Esophagus muscularis mucosa (tissue), 4 donors: ENCODE measurements at regions not wholly inside any gene's neighbourhood (a gene's known extent, or its start where the extent isn't known, plus 50 kb on each side); places are given as distances from the start of the nearest gene placed in this dataset.
A peak's percentile ranks its signal among the peaks of the same experiment; 100 is the strongest.

ENCODE experiments used
- DNase-seq: peaks from one replicate; pipeline ENCODE4 v3.0.0-alpha.2; 2017; ENCODE audit errors: extremely low spot score
- H3K27ac ChIP-seq, 4 donors: fragments of 200-600 bp; sonication (generic); replicated peaks in 1 of 4; 1 replicate in 3 of 4; 2 replicates in 1 of 4; pipeline ENCODE4 v1.5.1; 2016 to 2019; ENCODE audit warnings: mild to moderate bottlenecking in 1 of 4
- H3K27me3 ChIP-seq, 4 donors: fragments of 200-600 bp; sonication (generic); one replicate each; pipeline versions ENCODE4 v1.5.1 to v1.6.0; 2016 to 2019
- H3K36me3 ChIP-seq, 4 donors: fragments of 200-600 bp; sonication (generic); one replicate each; pipeline ENCODE4 v1.5.1; 2016 to 2019
- H3K4me1 ChIP-seq, 4 donors: fragments of 200-600 bp; sonication (generic); one replicate each; pipeline ENCODE4 v1.5.1; 2016 to 2019
- H3K4me3 ChIP-seq, 4 donors: fragments of 200-600 bp; sonication (generic); 1 replicate in 2 of 4; 2 replicates in 2 of 4; pipeline ENCODE4 v1.5.1; 2016 to 2019; ENCODE audit warnings: mild to moderate bottlenecking in 4 of 4, moderate library complexity in 1 of 4
- H3K9me3 ChIP-seq, 4 donors: fragments of 200-600 bp; sonication (generic); 1 replicate in 3 of 4; 2 replicates in 1 of 4; pipeline ENCODE4 v1.5.1; 2016 to 2019
- EP300 ChIP-seq: sonication (generic); formaldehyde crosslinking; IDR thresholded peaks from one replicate; pipeline ENCODE4 v1.6.1; 2017; ENCODE audit warnings: antibody characterized with exemption
- POLR2A ChIP-seq: fragments of 450-650 bp; IDR thresholded peaks from one replicate; pipeline ENCODE4 v1.6.1; 2017; ENCODE audit warnings: antibody characterized with exemption, moderate library complexity, mild to moderate bottlenecking, low read depth
- POLR2AphosphoS5 ChIP-seq, 2 donors: sonication (generic); formaldehyde crosslinking; IDR thresholded peaks; one replicate each; pipeline ENCODE4 v1.6.1; 2017; ENCODE audit warnings: antibody characterized with exemption in 2 of 2
- WGBS: methylation state at CpG from one replicate; pipeline ENCODE4 v1.1.5; 2018; 5-methylcytosine and 5-hydroxymethylcytosine counted together
- intact Hi-C: fragments of 100-400 bp; cut with DNase I; formaldehyde crosslinking; loops from one replicate; pipeline ENCODE4 v1.15.1; 2023
- TF ChIP-seq, protein P1 (sequence below), 3 experiments: fragments of 200-600 bp in 2 of 3; fragments of 450-650 bp in 1 of 3; sonication (generic) in 2 of 3; IDR thresholded peaks; one replicate each; pipeline ENCODE4 v1.5.1; 2017 to 2019; ENCODE audit warnings: antibody characterized with exemption in 3 of 3, mild to moderate bottlenecking in 2 of 3, moderate library complexity in 1 of 3

DNA sequence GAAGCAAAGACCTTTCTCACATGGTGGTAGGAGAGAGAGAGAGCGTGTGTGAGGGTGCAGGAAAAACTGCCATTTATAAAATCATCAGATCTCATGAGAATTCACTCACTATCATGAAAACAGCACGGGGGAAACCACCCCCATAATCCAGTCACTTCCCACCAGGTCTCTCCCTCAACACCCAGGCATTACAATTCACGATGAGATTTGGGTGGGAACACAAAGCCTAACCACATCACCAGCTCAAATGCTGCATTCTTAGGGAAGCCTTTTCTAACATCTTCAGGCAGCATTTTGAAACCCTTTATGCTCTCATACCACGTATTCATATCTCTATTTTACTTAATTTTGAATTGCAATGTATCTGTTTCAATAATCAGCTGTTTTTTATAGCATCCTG is 165.9 kb downstream of the TMTC3 start:
- Histone ChIP-seq H3K4me3 (no peak overlapping the region), H3K9me3 (no peaks in the 10 kb centered on the region), H3K27me3 (no peaks in the 10 kb centered on the region), H3K4me1 (peaks cover 0 to 4% (median 1%) of the 10 kb centered on the region in 4 donors), H3K36me3 (no peaks in the 10 kb centered on the region), H3K27ac (no peak overlapping the region)
- TF ChIP-seq, protein P1, sequence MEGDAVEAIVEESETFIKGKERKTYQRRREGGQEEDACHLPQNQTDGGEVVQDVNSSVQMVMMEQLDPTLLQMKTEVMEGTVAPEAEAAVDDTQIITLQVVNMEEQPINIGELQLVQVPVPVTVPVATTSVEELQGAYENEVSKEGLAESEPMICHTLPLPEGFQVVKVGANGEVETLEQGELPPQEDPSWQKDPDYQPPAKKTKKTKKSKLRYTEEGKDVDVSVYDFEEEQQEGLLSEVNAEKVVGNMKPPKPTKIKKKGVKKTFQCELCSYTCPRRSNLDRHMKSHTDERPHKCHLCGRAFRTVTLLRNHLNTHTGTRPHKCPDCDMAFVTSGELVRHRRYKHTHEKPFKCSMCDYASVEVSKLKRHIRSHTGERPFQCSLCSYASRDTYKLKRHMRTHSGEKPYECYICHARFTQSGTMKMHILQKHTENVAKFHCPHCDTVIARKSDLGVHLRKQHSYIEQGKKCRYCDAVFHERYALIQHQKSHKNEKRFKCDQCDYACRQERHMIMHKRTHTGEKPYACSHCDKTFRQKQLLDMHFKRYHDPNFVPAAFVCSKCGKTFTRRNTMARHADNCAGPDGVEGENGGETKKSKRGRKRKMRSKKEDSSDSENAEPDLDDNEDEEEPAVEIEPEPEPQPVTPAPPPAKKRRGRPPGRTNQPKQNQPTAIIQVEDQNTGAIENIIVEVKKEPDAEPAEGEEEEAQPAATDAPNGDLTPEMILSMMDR (IDR thresholded peaks at IDR 0.05): no peak
- TF ChIP-seq EP300: no peak
- intact Hi-C loops: no loop called here
- WGBS: 96% methylated on average over 4 of the region's 4 CpGs
- no peak for DNase-seq

DNA sequence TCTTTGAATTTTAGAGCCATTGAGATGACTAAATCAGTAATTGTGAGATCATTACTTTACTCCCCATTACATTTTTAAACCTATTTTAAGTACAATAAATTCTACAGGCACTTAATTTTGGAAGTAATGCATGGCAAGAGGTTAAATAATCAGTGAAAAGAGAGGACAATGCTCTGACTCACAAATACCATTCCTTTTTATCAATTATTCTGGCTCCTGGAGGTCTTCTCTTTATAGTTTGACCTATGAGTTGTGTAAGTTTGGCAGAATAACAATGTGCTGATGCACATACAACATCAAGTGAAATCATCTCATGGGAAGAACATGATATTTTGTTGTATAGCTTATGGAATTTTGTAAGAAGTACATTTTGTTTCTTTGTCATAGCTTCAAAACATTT is 166.7 kb downstream of the TMTC3 start:
- peaks cover 0 to 4% (median 1%) of the 10 kb centered on the region in 4 donors for H3K4me1 ChIP-seq
- H3K27me3 ChIP-seq: no peaks in the 10 kb centered on the region
- TF ChIP-seq POLR2A: no peak
- no peak for TF ChIP-seq POLR2AphosphoS5 (IDR thresholded peaks at IDR 0.05)
- no peak for TF ChIP-seq EP300
- TF ChIP-seq, protein P1 (IDR thresholded peaks at IDR 0.05): no peak
- no peak overlapping the region for H3K27ac ChIP-seq
- no peak overlapping the region for H3K4me3 ChIP-seq
- no peaks in the 10 kb centered on the region for H3K9me3 ChIP-seq
- intact Hi-C loops: no loop called here
- DNase-seq: no peak
- no peaks in the 10 kb centered on the region for H3K36me3 ChIP-seq

DNA sequence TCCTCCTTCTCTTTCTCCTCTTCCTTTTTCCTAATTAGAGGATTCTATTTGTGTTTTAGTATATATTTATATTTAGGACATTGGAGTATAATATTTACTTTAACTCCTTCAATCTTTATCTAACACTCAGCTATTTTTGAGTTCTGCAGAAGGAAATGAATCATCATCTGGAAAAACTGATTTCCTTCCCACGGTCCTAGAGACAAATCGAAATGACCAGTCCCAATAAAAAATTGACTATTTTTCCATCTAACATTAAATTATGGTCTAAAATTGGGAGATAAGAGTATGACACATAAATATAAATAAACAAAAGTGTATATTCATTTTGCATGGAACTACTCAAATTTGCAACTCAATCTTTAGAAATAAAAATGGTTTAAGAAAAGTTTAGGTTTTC is 167.4 kb downstream of the TMTC3 start:
- H3K4me3 ChIP-seq: no peak overlapping the region
- H3K9me3 ChIP-seq: no peaks in the 10 kb centered on the region
- no peaks in the 10 kb centered on the region for H3K36me3 ChIP-seq
- no peak for DNase-seq
- no peak overlapping the region for H3K27ac ChIP-seq
- H3K4me1 ChIP-seq: peaks cover 0 to 4% (median 1%) of the 10 kb centered on the region in 4 donors
- H3K27me3 ChIP-seq: no peaks in the 10 kb centered on the region
- intact Hi-C loops: no loop called here
- TF ChIP-seq, protein P1 (IDR thresholded peaks at IDR 0.05): no peak
- WGBS: 65% methylated on average over 2 of the region's 2 CpGs

DNA sequence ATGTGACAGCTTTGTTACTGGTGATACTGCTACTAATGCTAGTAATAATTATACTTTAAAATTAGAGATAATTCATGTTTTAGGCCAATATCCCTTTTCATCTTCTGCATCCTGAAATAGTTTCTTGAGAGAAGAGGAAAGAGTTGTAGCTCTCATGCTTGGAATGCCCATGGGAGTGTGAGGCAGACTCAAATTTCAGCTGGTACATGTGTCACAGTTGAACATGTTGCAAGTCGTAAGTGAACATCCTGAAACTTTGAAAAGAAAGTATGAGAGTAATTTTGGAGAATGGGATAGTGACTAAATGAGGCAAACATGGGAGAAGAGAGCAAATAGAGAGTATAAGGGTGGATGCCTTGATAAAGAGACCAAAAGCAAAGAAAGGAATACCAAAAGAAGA is 168.0 kb downstream of the TMTC3 start:
- no peak overlapping the region for H3K27ac ChIP-seq
- no peaks in the 10 kb centered on the region for H3K9me3 ChIP-seq
- no peaks in the 10 kb centered on the region for H3K36me3 ChIP-seq
- no peak overlapping the region for H3K4me3 ChIP-seq
- H3K27me3 ChIP-seq: no peaks in the 10 kb centered on the region
- TF ChIP-seq POLR2AphosphoS5 (IDR thresholded peaks at IDR 0.05): no peak
- TF ChIP-seq POLR2A: no peak
- TF ChIP-seq EP300: no peak
- TF ChIP-seq, protein P1 (IDR thresholded peaks at IDR 0.05): no peak
- H3K4me1 ChIP-seq: peaks cover 0 to 4% (median 1%) of the 10 kb centered on the region in 4 donors
- WGBS: 54% methylated on average over 1 of the region's 1 CpG
- no peak for DNase-seq
- intact Hi-C loops: no loop called here

DNA sequence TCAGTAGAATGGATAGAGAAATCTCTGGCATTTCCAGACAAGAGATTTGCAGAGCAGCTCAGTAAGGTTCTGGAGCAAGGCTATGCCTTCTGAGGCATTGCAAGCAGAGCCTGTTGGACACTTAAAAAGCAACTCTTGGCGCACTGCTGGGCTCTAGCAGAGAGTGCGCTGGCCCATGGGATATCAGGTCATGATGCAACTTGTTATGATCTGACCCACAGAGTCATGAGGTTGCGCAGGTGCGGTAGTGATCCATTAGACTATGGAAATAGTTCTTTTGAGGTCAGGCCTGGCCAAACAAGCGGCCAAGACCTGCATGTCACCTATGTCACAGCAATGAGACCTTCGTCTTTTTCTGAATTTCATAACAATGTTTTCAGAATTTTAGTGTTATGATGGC is 168.6 kb downstream of the TMTC3 start:
- intact Hi-C loops: no loop called here

More for the DNA sequence above, 168.6 kb downstream of the TMTC3 start:
- H3K27ac ChIP-seq: peak overlapping the region in 1 of 4 donors; percentile 17
- TF ChIP-seq, protein P1 (IDR thresholded peaks at IDR 0.05): no peak
- no peak for TF ChIP-seq EP300
- TF ChIP-seq POLR2AphosphoS5 (IDR thresholded peaks at IDR 0.05): no peak
- no peak for TF ChIP-seq POLR2A
- peaks cover 0 to 3% (median under 1%) of the 10 kb centered on the region in 4 donors for H3K4me1 ChIP-seq
- no peaks in the 10 kb centered on the region for H3K27me3 ChIP-seq
- H3K4me3 ChIP-seq: no peak overlapping the region
- DNase-seq: no peak
- H3K36me3 ChIP-seq: no peaks in the 10 kb centered on the region
- WGBS: 88% methylated on average over 6 of the region's 6 CpGs
- no peaks in the 10 kb centered on the region for H3K9me3 ChIP-seq
